NT2/D1 (cell line): ENCODE measurements at regions not wholly inside any gene's neighbourhood (a gene's known extent, or its start where the extent isn't known, plus 50 kb on each side); places are given as distances from the start of the nearest gene placed in this dataset.

ENCODE experiments used
- SUZ12 ChIP-seq: IDR thresholded peaks from 2 replicates; pipeline ENCODE4 v1.6.1; 2011; ENCODE audit not compliant: insufficient read length, insufficient read depth; ENCODE audit errors: extremely low read depth
- YY1 ChIP-seq: IDR thresholded peaks from 2 replicates; pipeline ENCODE4 v1.6.1; 2011; ENCODE audit not compliant: insufficient read length, insufficient read depth
- ZNF274 ChIP-seq: IDR thresholded peaks from 2 replicates; pipeline ENCODE4 v1.6.1; 2011; ENCODE audit warnings: mild to moderate bottlenecking, low read depth, low read length

DNA sequence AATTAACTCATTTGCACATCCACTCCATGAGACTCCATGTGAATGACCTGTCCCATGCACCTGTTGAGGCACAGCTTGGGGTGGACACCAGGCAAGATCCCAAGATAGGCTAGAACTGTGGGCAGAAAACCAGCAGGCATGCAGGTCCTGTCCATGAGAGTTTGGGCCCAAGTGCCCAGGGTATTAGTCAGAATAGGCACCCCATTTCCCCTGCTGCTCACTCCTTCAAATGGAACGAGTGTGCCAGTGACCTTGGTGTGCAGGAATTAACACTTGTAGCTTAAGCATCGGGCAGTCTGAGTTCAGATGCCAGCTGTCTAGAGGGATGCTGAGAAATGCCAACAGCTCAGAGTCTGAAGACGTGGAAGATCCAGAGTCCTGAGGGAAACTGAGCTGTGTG lies 254.1 kb upstream of the GLI3 start:
- TF ChIP-seq ZNF274 (no peak), YY1 (no peak), SUZ12 (no peak)
